IMR-90 (cell line): ENCODE measurements at regions not wholly inside any gene's neighbourhood (a gene's known extent, or its start where the extent isn't known, plus 50 kb on each side); places are given as distances from the start of the nearest gene placed in this dataset.

Source experiments
- BHLHE40 ChIP-seq: fragments of 150-350 bp; IDR thresholded peaks from 2 replicates; pipeline ENCODE4 v1.6.1; 2016; ENCODE audit warnings: mild to moderate bottlenecking, low read depth, low read length
- CEBPB ChIP-seq: IDR thresholded peaks from 2 replicates; pipeline ENCODE4 v1.6.1; 2012; ENCODE audit warnings: low read depth, low read length, improper control_type of control experiment
- FOS ChIP-seq: fragments of 150-350 bp; IDR thresholded peaks from 2 replicates; pipeline ENCODE4 v1.6.1; 2016; ENCODE audit warnings: low read depth, low read length
- MAFK ChIP-seq: IDR thresholded peaks from 2 replicates; pipeline ENCODE4 v1.6.1; 2012; ENCODE audit warnings: low read depth, low read length, improper control_type of control experiment
- MAZ ChIP-seq: IDR thresholded peaks from 2 replicates; pipeline ENCODE4 v1.6.1; 2012; ENCODE audit warnings: low read depth, mild to moderate bottlenecking, low read length, improper control_type of control experiment, moderate library complexity, borderline replicate concordance
- MXI1 ChIP-seq: IDR thresholded peaks from 2 replicates; pipeline ENCODE4 v1.6.1; 2012; ENCODE audit warnings: low read depth, mild to moderate bottlenecking, low read length, moderate library complexity, borderline replicate concordance
- POLR2A ChIP-seq: IDR thresholded peaks from 2 replicates; pipeline ENCODE4 v1.6.1; 2012; ENCODE audit warnings: mild to moderate bottlenecking, low read depth, low read length
- RAD21 ChIP-seq: IDR thresholded peaks from 2 replicates; pipeline ENCODE4 v1.6.1; 2012; ENCODE audit warnings: low read length, improper control_type of control experiment
- RCOR1 ChIP-seq: IDR thresholded peaks from 2 replicates; pipeline ENCODE4 v1.6.1; 2012; ENCODE audit warnings: mild to moderate bottlenecking, low read length, improper control_type of control experiment; ENCODE audit not compliant: insufficient replicate concordance
- RFX5 ChIP-seq: IDR thresholded peaks from 2 replicates; pipeline ENCODE4 v1.8.0; 2012; ENCODE audit warnings: low read depth, mild to moderate bottlenecking, low read length, moderate library complexity
- SMC3 ChIP-seq: fragments of 150-350 bp; IDR thresholded peaks from 2 replicates; pipeline ENCODE4 v1.6.1; 2016; ENCODE audit warnings: low read depth, mild to moderate bottlenecking, antibody characterized with exemption, low read length, moderate library complexity
- TF ChIP-seq, protein P1 (sequence below): conservative IDR thresholded peaks from 2 replicates; pipeline ENCODE4 v1.5.1; 2012; ENCODE audit warnings: mild to moderate bottlenecking, low read depth, low read length, improper control_type of control experiment
- TF ChIP-seq, protein P2 (sequence below): fragments of 150-350 bp; IDR thresholded peaks from 2 replicates; pipeline ENCODE4 v1.6.1; 2017; ENCODE audit warnings: mild to moderate bottlenecking, antibody characterized with exemption, low read length, low read depth
- TF ChIP-seq, protein P3 (sequence below): fragments of 150-350 bp; IDR thresholded peaks from 2 replicates; pipeline ENCODE4 v1.6.1; 2016; ENCODE audit warnings: low read depth, mild to moderate bottlenecking, low read length, moderate library complexity, borderline replicate concordance

DNA sequence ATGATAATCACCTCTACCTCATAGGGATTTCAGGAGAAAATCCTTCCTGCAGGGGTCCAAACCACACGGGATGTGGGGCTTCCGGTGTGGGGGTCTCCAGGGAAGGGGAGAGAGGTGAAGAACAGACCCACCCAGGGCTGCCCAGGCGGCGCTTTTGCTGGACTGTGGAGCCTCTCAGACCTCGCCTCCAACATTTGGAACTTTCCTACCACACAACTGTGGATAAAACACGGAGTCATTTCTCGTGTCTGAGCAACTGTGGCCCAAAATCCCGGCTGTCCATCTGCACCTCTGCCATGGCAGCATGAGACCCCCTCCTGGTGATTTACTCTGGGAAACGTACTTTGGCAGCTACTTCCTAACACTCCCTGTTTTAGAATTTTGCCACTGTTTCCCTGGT is 307.8 kb upstream of the IRX4 start:
- TF ChIP-seq CEBPB (no peak), MXI1 (no peak), POLR2A (no peak), FOS (no peak), RAD21 (no peak), SMC3 (no peak), MAZ (no peak), RCOR1 (no peak), BHLHE40 (no peak), RFX5 (no peak), MAFK (no peak)
- TF ChIP-seq, protein P1, sequence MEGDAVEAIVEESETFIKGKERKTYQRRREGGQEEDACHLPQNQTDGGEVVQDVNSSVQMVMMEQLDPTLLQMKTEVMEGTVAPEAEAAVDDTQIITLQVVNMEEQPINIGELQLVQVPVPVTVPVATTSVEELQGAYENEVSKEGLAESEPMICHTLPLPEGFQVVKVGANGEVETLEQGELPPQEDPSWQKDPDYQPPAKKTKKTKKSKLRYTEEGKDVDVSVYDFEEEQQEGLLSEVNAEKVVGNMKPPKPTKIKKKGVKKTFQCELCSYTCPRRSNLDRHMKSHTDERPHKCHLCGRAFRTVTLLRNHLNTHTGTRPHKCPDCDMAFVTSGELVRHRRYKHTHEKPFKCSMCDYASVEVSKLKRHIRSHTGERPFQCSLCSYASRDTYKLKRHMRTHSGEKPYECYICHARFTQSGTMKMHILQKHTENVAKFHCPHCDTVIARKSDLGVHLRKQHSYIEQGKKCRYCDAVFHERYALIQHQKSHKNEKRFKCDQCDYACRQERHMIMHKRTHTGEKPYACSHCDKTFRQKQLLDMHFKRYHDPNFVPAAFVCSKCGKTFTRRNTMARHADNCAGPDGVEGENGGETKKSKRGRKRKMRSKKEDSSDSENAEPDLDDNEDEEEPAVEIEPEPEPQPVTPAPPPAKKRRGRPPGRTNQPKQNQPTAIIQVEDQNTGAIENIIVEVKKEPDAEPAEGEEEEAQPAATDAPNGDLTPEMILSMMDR: no peak
- TF ChIP-seq, protein P2, sequence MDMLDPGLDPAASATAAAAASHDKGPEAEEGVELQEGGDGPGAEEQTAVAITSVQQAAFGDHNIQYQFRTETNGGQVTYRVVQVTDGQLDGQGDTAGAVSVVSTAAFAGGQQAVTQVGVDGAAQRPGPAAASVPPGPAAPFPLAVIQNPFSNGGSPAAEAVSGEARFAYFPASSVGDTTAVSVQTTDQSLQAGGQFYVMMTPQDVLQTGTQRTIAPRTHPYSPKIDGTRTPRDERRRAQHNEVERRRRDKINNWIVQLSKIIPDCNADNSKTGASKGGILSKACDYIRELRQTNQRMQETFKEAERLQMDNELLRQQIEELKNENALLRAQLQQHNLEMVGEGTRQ: no peak
- TF ChIP-seq, protein P3, sequence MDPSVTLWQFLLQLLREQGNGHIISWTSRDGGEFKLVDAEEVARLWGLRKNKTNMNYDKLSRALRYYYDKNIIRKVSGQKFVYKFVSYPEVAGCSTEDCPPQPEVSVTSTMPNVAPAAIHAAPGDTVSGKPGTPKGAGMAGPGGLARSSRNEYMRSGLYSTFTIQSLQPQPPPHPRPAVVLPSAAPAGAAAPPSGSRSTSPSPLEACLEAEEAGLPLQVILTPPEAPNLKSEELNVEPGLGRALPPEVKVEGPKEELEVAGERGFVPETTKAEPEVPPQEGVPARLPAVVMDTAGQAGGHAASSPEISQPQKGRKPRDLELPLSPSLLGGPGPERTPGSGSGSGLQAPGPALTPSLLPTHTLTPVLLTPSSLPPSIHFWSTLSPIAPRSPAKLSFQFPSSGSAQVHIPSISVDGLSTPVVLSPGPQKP: no peak
